ENCODE measurements at regions not wholly inside any gene's neighbourhood (a gene's known extent, or its start where the extent isn't known, plus 50 kb on each side); places are given as distances from the start of the nearest gene placed in this dataset.

DNA sequence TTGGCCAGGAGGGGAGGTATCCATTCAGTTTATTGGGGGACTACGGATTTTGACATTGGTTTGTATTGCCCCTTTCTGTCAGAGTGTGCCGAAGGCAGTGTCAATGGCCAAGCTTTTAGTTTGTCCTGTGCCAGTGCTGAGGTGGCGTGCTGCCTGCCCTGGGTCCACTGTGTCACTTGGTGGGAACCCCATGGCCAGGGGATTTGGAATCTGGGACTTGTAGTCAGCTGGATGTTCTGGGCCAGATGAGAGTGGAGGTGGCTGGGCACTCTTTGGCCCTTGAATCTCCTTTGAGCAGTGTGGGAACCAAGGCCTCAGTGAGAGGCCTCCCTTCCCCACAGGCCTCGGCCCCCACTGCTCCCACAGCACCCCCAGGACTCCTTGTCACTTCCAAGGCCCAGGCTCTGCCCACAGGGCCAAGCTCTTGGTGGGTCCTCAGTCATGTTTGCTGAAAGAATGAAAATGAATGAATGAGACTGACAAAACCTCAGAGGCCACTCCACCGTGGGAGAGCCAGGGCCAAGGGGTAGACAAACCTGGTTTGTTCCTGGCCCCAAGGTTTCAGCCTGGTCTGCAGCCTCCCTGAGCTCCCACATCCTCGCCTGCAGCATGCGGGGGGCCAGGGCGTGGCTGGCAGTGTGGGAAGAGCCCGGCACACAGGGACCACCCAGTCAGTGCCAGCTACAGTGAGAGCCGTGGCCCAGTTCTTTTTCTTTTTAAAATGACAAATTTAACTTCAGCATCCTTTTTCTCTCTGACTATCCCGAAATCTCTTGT lies 412.2 kb downstream of the MATN1 start:
- DNase-seq, result no peak

DNA sequence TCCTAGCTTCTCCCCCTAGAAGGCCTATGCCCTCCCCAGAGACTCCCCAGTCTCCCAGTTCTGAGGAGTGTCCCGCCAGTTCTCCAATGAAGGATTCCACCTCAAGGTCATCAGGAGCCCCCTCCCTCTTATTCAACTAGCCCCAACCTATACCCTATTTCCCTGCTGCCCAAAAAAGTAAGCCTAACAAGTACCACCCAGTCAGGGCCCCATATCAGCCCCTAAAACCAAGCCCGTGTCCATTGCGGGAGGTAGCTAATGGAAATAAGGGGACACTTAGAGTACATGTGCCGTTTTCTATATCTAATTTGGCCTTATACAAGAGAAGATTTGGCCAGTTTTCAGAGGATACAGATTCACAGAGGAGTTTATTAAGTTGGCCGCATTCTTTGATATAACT lies 416.2 kb downstream of the MATN1 start:
- DNase-seq, result no peak

DNA sequence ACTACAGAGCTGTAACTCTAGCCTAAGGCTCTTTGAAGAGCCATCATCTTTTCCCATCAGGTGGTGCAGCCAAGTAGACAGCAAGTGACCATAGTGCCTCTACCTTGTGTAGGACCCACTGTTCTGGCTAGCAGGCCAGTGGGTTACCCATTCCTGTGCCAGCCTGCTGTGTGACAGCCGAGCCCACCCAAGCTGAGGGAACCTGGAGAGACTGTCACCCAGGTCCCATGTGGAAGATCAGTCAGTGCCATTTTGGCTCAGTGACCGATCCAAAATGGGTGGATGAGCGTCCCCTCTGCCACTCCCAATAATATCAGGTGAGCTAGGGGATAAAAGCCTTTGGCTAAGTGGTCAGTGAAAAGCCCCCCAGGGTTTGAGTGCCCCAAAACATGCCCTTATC lies 417.9 kb downstream of the MATN1 start:
- DNase-seq, result no peak

DNA sequence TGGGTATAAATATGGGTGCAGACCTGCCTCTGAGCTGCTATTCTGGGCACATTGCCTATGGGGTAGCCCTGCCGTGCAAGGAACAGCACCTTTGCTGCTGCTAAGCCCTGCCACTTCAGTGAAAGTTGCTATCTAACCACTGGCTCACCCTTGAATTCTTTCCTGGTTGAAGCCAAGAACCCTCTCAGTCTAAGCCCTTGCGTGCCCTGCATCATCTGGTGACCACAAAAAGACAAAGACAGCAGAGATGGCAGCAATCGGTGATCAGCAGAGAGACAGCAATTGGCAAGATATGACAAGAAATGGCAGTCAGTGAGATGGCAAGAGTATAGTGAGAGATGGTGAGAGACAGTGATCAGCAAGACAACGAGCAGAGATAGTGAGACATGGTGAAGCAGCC lies 418.3 kb downstream of the MATN1 start:
- DNase-seq, result no peak

DNA sequence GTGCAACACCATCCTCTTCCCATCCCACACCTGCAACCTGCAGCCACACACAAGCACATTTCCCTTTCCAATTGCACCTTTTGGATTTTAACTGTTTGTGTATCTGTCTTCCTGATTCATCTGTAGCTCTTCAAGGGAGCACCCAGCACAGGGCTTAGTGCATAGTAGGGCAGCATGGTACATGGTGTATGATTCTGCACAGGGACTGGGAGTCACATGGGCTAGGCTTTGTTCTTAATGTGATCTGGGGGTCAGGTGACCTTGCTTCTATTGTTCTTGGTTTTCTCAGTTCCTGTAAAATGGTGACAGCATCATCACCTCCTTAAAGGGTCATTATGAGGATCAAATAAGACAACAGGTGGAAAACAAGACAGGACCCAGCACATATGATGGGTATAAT lies 419.3 kb downstream of the MATN1 start:
- DNase-seq, result no peak

DNA sequence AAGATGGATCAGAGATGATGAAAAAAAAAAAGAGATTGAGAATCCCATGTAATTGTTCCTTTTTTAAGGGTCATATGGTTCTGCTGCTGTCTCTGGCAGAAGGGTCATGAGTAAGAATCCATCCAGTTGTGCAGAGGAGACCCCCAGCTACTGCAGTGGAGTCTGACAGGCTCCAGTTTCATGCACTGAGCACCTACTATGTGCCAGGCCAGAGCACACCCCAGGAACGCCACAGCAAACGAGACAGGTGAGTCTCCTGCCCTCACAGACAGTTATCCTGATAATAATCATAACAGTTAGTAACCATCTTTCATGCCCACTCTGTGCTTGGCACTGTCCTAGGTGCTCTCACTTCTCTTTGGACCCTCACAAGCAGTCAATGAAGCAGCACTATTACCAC lies 420.0 kb downstream of the MATN1 start:
- no peak for DNase-seq

DNA sequence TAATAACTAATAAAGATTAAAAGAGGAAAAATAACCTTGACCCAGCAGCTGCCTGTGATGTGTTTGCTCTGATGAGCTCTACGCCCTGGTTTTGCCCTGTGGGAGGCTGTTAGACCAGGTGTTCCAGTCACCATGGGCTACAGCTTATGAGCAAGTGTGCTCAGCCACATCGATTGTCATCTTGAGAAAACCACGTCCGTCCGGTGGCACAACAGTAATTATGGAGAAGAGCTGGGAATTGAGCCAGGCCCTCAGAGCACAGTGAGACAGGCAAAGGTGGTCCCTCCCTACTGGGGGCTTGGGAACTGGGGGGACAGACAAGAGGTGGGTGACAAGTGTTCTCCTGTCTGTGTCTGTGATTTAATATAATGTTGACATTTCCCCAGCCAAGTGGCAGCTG lies 420.5 kb downstream of the MATN1 start:
- no peak for DNase-seq

DNA sequence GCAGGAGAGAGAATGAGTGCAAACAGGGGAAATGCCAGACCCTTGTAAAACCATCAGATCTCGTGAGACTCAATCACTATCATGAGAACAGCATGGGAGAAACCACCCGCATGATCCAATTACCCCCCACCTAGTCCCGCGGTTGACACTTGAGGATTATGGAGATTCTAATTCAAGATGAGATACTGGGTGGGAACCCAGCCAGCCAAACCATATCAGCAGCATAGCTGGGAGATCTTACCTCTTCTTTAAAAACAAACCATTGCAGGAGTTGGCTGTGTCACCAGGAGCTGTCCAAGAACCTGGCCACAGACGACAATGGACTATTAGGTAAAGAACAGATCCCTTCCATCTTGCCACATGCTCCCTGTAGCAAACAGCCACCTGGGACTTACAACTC lies 422.7 kb downstream of the MATN1 start:
- no peak for DNase-seq

DNA sequence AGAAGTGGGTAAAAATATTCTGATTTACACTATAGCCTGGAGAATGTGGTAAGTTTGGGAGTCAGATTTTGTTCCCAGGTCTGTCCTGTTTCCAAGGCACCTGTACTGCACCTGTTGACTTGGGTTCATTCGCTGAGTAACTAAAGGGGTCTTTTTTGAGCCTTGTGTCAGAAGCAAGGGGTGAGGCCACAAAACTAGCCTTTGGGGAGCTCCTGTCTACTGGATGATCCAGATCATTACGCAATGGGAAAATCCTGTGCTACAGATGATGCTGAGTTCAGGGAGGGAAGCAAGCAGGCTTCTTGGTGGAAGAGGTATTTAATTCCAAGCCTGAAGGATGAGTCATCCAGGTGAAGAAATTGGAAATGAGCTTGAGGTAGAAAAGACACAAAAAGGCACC lies 424.0 kb downstream of the MATN1 start:
- no peak for DNase-seq

DNA sequence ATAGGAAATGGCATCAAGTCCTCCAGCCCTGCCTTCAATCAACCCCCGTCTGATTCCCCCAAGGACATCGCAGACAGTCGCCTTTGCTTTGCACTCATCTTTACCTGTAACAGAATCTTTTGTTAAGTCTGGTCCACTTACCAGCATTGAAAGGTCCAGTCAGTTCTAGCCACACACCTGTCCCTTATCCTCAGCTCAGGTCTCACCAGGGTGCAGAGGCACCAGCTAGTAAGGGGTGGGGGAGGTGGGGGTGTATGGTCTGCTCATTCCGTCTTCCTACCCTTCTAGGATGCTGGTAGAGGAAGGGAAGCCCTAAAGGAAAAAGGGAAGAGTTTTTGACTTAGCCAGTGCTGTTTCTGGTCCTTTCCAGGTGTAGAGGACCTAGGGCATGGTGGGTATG lies 427.7 kb downstream of the MATN1 start:
- no peak for DNase-seq

DNA sequence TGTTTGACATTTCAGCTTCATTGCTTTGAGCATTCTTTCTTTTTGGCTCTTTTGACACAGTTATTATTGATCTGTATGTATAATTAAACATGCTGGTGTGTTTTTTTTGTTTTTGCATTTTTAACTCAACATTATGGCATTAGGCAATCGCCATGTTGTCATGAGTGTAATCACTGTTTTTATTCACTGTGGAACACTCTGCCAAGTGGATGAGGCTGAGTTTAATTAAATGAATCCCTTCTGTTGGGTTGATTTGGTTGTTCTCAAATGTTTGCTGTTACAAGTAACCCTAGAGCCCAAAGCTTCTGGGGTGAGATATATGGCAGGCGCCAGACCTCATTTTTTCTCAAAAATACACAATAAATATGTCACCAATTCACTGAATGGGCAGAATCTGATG lies 428.1 kb downstream of the MATN1 start:
- no peak for DNase-seq

DNA sequence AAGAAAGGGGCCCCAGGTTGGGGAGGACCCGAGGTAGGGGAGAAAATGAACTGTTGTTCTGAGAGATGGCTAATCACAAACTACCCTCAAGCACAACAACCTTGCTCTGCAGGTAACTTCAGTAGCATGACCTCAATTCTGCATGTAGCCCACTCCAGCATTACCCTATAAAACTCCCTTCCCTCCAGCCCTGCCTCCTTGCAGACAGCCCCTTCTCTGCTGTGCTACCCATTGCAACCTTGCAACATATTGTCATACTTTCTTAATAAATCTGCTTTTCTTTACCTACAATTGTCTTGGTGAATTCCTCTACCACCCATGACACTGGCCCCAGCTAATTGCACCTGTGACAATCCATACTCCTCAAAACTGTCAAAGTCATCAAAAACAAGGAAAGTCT lies 428.9 kb downstream of the MATN1 start:
- DNase-seq, result no peak

DNA sequence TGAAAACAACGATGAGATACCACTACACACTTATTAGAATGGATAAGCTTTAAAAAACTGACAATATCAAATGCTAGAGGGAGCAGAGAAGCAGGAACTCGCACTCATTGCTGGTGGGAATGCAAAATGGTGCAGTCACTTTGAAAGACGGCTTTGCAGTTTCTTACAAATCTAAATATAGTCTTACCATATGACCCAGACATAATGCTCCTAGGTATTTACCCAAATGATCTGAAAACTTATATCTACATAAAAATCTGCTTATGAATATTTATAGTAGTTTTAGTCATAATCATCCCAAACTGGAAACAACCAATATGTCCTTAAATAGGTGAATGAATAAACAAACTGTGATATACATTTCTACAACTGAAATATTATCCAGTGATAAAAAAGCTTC lies 430.9 kb downstream of the MATN1 start:
- DNase-seq, result no peak

DNA sequence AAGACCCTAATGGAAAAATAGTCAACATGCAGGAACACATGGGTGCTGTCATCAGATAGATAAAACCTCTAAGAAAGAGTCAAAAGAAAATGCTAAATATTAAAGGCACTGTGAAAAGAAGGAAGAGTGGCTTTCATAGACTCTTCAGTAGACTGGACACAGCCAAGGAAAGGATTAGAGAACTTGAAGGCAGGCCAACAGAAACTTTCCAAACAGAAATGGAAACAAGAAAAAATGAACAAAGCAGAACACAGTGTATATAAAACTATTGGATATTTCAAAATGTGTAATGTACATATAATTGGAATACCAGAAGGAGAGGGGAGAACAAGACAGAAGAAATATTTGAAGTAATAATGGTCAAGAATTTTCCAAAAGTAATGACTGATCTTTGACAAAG lies 431.9 kb downstream of the MATN1 start:
- no peak for DNase-seq

DNA sequence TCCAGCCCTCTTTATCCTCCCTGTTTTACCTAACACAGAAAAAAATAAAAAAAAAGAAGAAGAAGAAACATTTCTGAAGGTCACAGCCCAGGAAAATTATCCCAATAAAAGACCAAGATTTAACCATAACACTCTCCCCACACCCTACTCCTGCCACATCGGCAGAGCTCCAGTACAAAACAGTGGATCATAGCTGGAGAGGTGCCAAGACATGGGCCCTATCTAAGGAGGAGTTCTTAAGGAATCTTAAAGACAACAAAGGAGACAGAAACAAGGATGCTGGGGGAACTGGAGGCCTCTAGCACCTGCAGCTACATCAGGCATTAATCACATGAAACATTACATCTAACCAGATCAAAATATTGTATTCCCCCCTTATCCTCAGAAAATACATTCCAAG lies 432.8 kb downstream of the MATN1 start:
- DNase-seq, result no peak

DNA sequence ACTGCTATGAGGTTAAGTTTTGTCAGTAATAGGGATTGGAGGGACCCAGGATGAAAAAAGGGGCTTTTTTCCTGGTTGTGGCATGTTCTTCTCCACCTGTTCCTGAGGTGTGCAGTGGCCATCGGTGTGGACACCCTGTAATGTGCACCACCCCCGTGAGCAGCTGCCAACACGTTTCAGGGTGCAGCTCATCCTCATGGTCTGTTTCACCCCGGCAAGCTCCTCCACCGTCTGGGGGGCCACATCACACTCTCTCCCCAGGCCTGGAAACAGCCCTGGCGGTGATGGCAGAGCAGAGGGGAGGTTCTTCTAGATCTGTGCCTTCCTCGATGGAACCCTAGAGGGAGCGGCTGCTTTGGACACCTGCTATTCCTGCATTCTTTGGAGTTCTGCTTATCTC lies 435.4 kb downstream of the MATN1 start:
- no peak for DNase-seq

DNA sequence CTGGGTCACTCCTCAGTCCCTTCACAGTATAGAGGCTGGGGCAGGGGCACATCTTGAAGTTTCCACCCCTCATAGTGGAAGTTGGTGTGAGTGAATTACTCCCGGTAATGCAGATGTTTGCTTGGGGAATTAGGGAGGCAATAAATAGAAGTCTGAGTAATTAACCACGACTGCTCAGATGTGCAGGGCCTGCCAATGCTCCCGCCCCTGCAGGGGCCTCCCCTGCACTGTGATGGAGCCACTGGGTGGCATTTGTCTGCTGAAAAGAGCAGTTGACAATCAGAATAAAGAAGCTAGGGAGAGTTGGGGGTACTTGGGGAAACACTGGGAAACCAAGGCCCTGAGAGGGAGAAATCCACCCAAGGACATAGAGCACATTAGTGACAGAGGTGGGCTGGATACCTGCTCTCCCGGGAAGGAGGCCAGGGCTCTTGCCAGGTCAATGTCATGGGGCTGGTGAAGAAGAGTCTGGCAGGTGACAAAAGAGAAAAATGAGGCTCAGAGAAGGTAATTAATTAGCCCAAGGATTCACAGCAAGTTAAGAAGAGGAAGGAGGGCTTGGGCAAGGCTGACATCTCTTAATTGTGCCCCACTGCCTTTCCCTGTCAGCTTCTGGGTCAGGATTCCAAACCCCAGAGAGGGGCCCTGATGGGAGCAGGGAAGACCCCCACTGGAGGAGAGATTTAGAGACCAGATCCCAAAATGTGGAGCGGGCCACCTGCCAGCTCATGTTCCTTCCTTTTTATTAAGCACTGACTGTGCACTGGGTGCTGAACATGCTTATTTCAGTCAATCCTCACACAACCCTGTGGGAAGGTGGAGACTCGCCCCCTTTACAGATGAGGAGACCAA lies 436.2 kb downstream of the MATN1 start:
- no peak for DNase-seq

DNA sequence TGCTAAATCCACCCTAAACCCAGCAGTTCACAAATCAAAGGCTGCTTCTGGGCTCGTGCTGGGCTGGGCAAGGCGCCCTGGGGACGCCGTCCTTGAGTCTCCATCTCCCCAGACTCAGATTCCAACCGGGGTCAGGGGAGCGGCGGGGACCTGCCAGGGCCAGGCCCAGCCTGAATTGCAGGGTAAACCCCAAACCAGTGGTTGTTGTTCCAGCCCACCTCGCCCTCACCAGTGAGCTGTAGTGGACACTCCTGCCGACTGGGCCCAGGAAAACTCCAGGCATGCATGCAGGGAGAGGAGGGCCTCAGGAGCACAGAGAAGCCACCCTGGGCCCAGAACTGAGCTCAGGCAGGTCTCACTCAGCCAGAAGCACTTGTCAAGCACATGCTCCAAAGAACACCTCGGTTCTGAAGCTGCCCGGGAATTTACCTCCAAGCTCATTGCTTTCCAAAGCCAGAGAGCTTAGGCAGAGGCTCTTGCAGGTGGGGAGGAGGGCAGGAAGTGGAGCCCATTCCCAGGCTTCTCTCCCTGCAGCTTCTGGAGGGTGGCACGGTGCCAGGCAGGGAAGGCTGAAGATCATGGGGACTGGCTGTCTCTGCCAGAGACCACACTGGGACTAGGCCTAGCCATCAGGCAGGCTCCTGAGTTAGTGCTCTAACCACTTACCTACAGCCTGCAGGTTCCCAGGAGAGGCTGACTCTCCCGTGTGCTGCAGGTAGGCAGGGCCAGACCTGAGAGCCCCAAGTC lies 437.0 kb downstream of the MATN1 start:
- no peak for DNase-seq

DNA sequence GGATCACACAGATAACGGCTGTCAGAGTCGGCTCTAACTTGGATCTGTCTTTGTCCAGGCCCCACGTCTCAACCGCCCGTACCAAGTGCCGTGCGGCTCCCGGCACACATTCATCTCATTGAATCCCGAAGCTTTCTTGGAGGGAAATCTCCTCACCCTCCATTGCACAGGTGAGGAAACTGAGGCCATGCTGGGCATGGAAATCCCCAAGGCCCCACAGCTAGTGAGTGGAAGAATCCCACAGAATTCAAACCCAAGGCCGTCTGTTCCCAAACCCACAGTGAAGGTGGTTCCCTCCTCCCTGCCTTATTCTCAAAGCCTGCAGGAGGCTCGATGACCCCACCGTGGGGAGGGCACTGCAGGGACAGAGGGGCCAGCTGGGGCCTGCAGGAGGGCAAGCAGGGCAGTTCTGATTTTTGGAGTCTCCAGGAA lies 437.9 kb downstream of the MATN1 start:
- DNase-seq, result no peak

DNA sequence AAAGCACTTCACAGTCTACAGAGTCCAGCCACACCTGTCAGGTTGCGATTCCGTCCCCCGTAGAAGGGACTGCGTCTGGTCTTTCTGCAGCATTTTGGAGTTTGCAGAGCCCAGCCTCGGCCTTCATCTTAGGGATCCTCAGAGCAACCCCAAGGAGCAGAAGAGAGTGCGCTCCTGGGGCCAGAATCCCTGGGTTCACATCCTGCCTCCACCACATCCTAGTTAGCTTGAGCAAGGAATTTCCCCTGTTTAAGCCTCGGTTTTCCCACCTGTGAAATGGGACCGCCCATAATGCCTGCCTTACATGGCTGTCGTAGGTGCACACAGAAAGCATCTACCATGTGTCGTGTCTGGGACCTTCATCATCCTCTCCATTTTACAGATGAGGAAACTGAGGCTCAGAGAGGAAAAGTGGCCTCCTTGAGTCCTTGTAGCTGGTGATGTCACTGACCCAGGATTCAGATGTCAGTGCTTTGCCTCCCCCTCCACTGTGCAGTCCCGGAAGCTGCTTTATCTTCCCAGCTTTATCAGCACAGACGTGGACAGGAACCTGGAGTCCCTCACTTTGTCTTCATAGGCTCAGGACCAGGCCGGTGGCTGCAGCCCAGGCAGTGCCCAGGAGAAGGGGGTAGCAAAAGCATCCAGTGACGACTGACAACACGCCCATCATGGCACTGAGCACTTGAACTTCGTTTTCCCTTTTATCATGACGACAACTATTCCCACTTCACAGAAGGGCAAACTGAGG lies 438.5 kb downstream of the MATN1 start:
- no peak for DNase-seq

DNA sequence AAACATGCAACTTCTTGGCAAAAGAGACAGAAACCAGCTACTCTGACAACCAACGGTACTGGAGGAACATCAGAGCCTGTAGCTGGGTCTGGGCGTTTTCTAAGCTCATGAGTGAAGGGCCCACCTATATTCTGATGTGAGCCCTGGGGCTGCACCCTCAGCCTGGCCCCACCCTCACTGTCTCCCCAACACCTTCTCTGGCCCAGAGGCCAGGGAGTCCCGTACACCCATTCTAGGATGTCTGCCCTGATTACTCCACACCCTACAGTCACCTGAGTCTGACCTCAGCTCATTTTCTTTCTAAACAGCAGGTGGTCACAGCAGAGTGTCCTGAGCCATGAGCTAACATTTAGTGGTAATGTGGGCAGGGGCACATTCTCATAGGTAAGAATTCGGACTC lies 439.2 kb downstream of the MATN1 start:
- no peak for DNase-seq

DNA sequence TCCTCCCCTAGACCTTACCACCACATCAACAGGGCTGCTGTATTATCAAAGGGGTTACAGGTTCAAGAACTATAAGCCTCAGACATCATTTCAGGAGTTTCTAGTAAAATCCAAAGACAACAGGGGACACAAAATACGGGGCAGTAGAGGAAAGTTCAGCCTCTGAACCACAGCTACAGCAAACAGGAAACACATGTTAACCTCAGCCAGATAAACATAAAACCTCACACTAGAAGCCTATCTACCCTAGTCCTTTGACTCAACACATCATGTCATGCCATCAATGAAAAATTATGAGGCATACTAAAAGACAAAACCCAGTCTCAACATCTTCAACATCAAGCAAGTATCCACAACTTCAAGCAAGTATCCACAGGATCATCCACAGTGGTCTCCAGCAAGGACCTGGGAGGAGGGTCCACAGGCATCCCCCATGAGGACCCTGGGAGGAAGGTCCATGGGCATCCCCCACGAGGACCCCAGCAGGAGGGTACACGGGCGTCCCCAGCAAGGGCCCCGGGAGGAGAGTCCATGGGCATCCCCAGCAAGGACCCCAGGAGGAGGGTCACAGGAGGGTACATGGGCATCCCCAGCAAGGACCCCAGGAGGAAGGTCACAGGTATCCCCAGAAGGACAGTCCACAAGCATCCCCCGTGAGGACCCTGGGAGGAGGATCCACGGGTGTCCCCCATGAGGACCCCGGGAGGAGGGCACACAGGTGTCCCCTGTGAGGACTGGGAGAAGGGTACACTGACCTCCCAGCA lies 440.0 kb downstream of the MATN1 start:
- no peak for DNase-seq

Data from EL (cell line).